Esophagus muscularis mucosa (tissue), 4 donors: ENCODE measurements at regions not wholly inside any gene's neighbourhood (a gene's known extent, or its start where the extent isn't known, plus 50 kb on each side); places are given as distances from the start of the nearest gene placed in this dataset.

Source experiments
- DNase-seq: peaks from one replicate; pipeline ENCODE4 v3.0.0-alpha.2; 2017; ENCODE audit errors: extremely low spot score
- H3K27ac ChIP-seq, 4 donors: fragments of 200-600 bp; sonication (generic); replicated peaks in 1 of 4; 1 replicate in 3 of 4; 2 replicates in 1 of 4; pipeline ENCODE4 v1.5.1; 2016 to 2019; ENCODE audit warnings: mild to moderate bottlenecking in 1 of 4
- H3K27me3 ChIP-seq, 4 donors: fragments of 200-600 bp; sonication (generic); one replicate each; pipeline versions ENCODE4 v1.5.1 to v1.6.0; 2016 to 2019
- H3K36me3 ChIP-seq, 4 donors: fragments of 200-600 bp; sonication (generic); one replicate each; pipeline ENCODE4 v1.5.1; 2016 to 2019
- H3K4me1 ChIP-seq, 4 donors: fragments of 200-600 bp; sonication (generic); one replicate each; pipeline ENCODE4 v1.5.1; 2016 to 2019
- H3K4me3 ChIP-seq, 4 donors: fragments of 200-600 bp; sonication (generic); 1 replicate in 2 of 4; 2 replicates in 2 of 4; pipeline ENCODE4 v1.5.1; 2016 to 2019; ENCODE audit warnings: mild to moderate bottlenecking in 4 of 4, moderate library complexity in 1 of 4
- H3K9me3 ChIP-seq, 4 donors: fragments of 200-600 bp; sonication (generic); 1 replicate in 3 of 4; 2 replicates in 1 of 4; pipeline ENCODE4 v1.5.1; 2016 to 2019
- CTCF ChIP-seq, 3 experiments: fragments of 200-600 bp in 2 of 3; fragments of 450-650 bp in 1 of 3; sonication (generic) in 2 of 3; IDR thresholded peaks; one replicate each; pipeline ENCODE4 v1.5.1; 2017 to 2019; ENCODE audit warnings: antibody characterized with exemption in 3 of 3, mild to moderate bottlenecking in 2 of 3, moderate library complexity in 1 of 3
- EP300 ChIP-seq: sonication (generic); formaldehyde crosslinking; IDR thresholded peaks from one replicate; pipeline ENCODE4 v1.6.1; 2017; ENCODE audit warnings: antibody characterized with exemption
- POLR2A ChIP-seq: fragments of 450-650 bp; IDR thresholded peaks from one replicate; pipeline ENCODE4 v1.6.1; 2017; ENCODE audit warnings: antibody characterized with exemption, moderate library complexity, mild to moderate bottlenecking, low read depth
- POLR2AphosphoS5 ChIP-seq, 2 donors: sonication (generic); formaldehyde crosslinking; IDR thresholded peaks; one replicate each; pipeline ENCODE4 v1.6.1; 2017; ENCODE audit warnings: antibody characterized with exemption in 2 of 2
- WGBS: methylation state at CpG from one replicate; pipeline ENCODE4 v1.1.5; 2018; 5-methylcytosine and 5-hydroxymethylcytosine counted together
- intact Hi-C: fragments of 100-400 bp; cut with DNase I; formaldehyde crosslinking; loops from one replicate; pipeline ENCODE4 v1.15.1; 2023

- peaks cover 0 to 6% (median 0%) of the 10 kb centered on the region in 4 donors for H3K9me3 ChIP-seq
- peaks cover 0 to 6% (median 0%) of the 10 kb centered on the region in 4 donors for H3K27me3 ChIP-seq
- no peaks in the 10 kb centered on the region for H3K4me1 ChIP-seq
- H3K4me3 ChIP-seq: no peak overlapping the region
- no peaks in the 10 kb centered on the region for H3K36me3 ChIP-seq
- TF ChIP-seq EP300 (no peak), CTCF (IDR thresholded peaks at IDR 0.05) (no peak), POLR2A (no peak), POLR2AphosphoS5 (IDR thresholded peaks at IDR 0.05) (no peak)
- peak; percentile 60 for DNase-seq
- 68% methylated on average over 4 of the region's 5 CpGs for WGBS
- intact Hi-C loops: no loop called here
- no peak overlapping the region for H3K27ac ChIP-seq
These were observed 289.0 kb downstream of the GLRX3 start for GRCh38 chr10:130425169-130425568.

- Histone ChIP-seq H3K4me1 (no peaks in the 10 kb centered on the region), H3K9me3 (peaks cover 0 to 6% (median 0%) of the 10 kb centered on the region in 4 donors), H3K27me3 (peaks cover 0 to 6% (median 0%) of the 10 kb centered on the region in 4 donors), H3K4me3 (no peak overlapping the region), H3K36me3 (no peaks in the 10 kb centered on the region), H3K27ac (no peak overlapping the region)
- peak; percentile 74 for DNase-seq
- intact Hi-C loops: no loop called here
- TF ChIP-seq CTCF (IDR thresholded peaks at IDR 0.05): no peak
- TF ChIP-seq POLR2AphosphoS5 (IDR thresholded peaks at IDR 0.05): no peak
- TF ChIP-seq EP300: no peak
- TF ChIP-seq POLR2A: no peak
- WGBS: 94% methylated on average over 6 of the region's 10 CpGs
These were observed 289.8 kb downstream of the GLRX3 start for GRCh38 chr10:130425881-130426435.

GRCh38 chr10:130427216-130427722 lies 291.1 kb downstream of the GLRX3 start:
- intact Hi-C loops: no loop called here
- Histone ChIP-seq H3K27ac (no peak overlapping the region), H3K4me1 (no peaks in the 10 kb centered on the region), H3K4me3 (no peak overlapping the region), H3K36me3 (no peaks in the 10 kb centered on the region), H3K27me3 (no peaks in the 10 kb centered on the region), H3K9me3 (no peaks in the 10 kb centered on the region)
- peak; percentile 86 for DNase-seq
- WGBS: 88% methylated on average over 4 of the region's 4 CpGs
- TF ChIP-seq POLR2A: no peak
- no peak for TF ChIP-seq EP300
- no peak for TF ChIP-seq CTCF (IDR thresholded peaks at IDR 0.05)
- TF ChIP-seq POLR2AphosphoS5 (IDR thresholded peaks at IDR 0.05): no peak

- no peak for TF ChIP-seq CTCF (IDR thresholded peaks at IDR 0.05)
- TF ChIP-seq EP300: no peak
- no peaks in the 10 kb centered on the region for H3K4me1 ChIP-seq
- H3K9me3 ChIP-seq: no peaks in the 10 kb centered on the region
- intact Hi-C loops: no loop called here
- H3K27ac ChIP-seq: no peak overlapping the region
- H3K4me3 ChIP-seq: no peak overlapping the region
- WGBS: 39% methylated on average over 6 of the region's 6 CpGs
- H3K27me3 ChIP-seq: no peaks in the 10 kb centered on the region
- no peaks in the 10 kb centered on the region for H3K36me3 ChIP-seq
- no peak for DNase-seq
These were observed 292.7 kb downstream of the GLRX3 start for GRCh38 chr10:130428936-130429335.

- TF ChIP-seq EP300: no peak
- TF ChIP-seq CTCF (IDR thresholded peaks at IDR 0.05): no peak
- TF ChIP-seq POLR2A: no peak
- H3K4me3 ChIP-seq: no peak overlapping the region
- H3K27me3 ChIP-seq: no peaks in the 10 kb centered on the region
- H3K36me3 ChIP-seq: no peaks in the 10 kb centered on the region
- WGBS: 79% methylated on average over 4 of the region's 4 CpGs
- H3K4me1 ChIP-seq: no peaks in the 10 kb centered on the region
- H3K27ac ChIP-seq: no peak overlapping the region
- no peaks in the 10 kb centered on the region for H3K9me3 ChIP-seq
- DNase-seq: peak; percentile 75
- intact Hi-C loops: no loop called here
These were observed 293.6 kb downstream of the GLRX3 start for GRCh38 chr10:130429809-130430208.
